Mammary epithelial cell (primary cell): ENCODE measurements at regions not wholly inside any gene's neighbourhood (a gene's known extent, or its start where the extent isn't known, plus 50 kb on each side); places are given as distances from the start of the nearest gene placed in this dataset.

ENCODE experiments used
- EZH2 ChIP-seq: IDR thresholded peaks from 2 replicates; pipeline ENCODE4 v1.6.1; 2012; ENCODE audit warnings: low read length, inconsistent platforms, borderline replicate concordance
- TF ChIP-seq, protein P1 (sequence below), 2 donors: IDR thresholded peaks in 1 of 2; conservative IDR thresholded peaks in 1 of 2; 2 replicates each; pipeline ENCODE4 v1.5.1; 2011 to 2012; ENCODE audit warnings: inconsistent platforms in 2 of 2, low read length in 2 of 2, mild to moderate bottlenecking in 2 of 2, control low read depth in 1 of 2, low read depth in 1 of 2; ENCODE audit not compliant: insufficient read depth in 1 of 2; ENCODE audit errors: extremely low read depth in 1 of 2

DNA sequence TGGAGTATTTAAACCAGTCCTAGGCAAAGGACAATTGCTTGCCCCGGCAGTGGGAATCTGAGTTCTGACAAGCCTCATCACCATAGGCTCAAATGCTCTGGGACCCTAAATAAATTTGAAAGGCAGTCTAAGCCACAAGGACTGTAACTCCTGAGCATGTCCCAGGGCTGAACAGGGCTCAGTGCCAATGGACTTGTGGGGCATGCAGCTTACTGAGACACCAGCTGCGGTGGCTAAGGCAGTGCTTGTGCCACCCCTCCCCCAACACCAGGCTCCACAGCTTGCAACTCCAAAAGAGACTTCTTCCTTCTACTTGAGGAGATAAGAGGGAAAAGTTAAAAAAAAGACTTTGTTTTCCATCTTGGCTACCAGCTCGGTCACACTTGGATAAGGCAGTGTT is 289.7 kb upstream of the DCBLD2 start:
- TF ChIP-seq, protein P1, sequence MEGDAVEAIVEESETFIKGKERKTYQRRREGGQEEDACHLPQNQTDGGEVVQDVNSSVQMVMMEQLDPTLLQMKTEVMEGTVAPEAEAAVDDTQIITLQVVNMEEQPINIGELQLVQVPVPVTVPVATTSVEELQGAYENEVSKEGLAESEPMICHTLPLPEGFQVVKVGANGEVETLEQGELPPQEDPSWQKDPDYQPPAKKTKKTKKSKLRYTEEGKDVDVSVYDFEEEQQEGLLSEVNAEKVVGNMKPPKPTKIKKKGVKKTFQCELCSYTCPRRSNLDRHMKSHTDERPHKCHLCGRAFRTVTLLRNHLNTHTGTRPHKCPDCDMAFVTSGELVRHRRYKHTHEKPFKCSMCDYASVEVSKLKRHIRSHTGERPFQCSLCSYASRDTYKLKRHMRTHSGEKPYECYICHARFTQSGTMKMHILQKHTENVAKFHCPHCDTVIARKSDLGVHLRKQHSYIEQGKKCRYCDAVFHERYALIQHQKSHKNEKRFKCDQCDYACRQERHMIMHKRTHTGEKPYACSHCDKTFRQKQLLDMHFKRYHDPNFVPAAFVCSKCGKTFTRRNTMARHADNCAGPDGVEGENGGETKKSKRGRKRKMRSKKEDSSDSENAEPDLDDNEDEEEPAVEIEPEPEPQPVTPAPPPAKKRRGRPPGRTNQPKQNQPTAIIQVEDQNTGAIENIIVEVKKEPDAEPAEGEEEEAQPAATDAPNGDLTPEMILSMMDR (conservative IDR thresholded peaks at IDR 0.05 in 1 of 2, IDR thresholded peaks at IDR 0.05 in 1 of 2; ENCODE audit: extremely low read depth in 1 of 2, insufficient read depth in 1 of 2, low read depth in 1 of 2, low read length in 2 of 2), result no peak
- TF ChIP-seq EZH2, result no peak
